ENCODE measurements at regions not wholly inside any gene's neighbourhood (a gene's known extent, or its start where the extent isn't known, plus 50 kb on each side); places are given as distances from the start of the nearest gene placed in this dataset.

GRCh38 chr16:61596655-61597054 is 439.6 kb downstream of the CDH8 start:
- no peak for DNase-seq

DNA sequence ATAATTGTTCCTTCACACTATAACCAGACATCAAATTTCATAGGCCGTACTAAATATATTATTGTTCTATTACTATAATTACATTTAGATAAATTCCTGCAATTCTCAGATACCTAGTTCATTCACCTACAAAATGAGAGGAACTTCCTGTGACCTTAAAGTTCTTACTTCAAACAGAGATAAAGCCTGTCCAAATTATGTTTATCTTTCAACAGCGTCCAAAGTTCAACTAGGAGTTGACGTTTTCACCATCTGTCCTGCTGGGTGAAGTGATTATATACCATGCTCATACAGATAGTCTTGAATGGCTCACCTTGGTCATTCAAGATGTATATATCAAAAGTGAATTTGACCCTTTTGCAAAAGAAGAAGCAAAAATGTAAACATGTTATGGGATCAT is 440.6 kb downstream of the CDH8 start:
- DNase-seq, result no peak

DNA sequence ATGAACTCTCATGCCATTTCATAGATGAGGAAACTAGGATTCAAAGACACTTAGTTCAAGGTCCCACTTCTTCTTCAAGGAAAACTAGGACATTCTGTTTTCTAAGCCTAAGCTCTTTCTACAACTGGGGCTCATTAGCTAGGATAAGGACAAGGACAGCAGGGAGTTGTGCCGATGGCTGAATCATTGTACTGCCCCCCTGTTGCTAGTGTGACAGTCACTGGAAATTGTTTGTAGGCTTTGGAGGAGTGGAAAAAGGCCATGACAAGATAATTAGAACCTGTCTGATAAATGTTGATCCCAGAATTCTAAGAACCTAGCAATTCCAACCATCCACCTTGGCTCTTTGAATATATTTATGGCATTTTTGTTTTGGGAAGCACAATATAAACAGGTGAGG is 445.7 kb downstream of the CDH8 start:
- DNase-seq, result no peak

- no peak for DNase-seq
Measured at GRCh38 chr16:61587526-61587925, 448.7 kb downstream of the CDH8 start.

DNA sequence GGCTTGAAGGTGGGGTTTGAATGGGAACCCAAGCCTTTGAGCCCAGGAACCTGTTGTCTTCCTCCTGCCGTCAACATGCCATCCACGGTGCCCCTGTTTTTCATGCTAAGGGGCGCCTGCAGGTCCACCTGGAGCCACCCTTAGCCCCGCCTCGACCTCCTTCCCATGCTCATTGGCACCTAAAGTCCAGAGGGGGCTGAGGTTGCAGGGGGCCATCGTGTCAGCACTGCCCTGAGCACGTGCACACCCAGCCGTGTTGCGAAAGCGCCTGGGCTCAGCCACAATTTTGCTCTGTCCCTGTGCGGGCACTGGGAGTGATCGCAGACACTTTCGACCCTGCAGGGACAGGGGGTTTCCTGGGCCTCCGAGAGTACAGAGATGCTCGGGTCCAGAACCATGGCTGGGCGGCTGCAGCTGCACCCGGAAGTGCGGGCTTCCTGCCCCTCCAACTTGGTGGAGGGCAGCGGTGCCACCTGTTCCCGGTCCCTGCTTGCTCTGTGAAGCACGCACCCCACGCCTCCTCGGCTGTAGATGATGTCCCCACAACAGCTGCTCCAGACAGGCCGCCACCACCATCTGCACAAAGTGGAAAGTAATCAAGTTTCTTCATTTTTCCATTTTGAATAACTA is 454.7 kb downstream of the CDH8 start:
- DNase-seq, result no peak

- DNase-seq, result no peak
Measured at GRCh38 chr16:61580579-61580978, 455.7 kb downstream of the CDH8 start.

GRCh38 chr16:61579195-61579594 is 457.0 kb downstream of the CDH8 start:
- no peak for DNase-seq

DNA sequence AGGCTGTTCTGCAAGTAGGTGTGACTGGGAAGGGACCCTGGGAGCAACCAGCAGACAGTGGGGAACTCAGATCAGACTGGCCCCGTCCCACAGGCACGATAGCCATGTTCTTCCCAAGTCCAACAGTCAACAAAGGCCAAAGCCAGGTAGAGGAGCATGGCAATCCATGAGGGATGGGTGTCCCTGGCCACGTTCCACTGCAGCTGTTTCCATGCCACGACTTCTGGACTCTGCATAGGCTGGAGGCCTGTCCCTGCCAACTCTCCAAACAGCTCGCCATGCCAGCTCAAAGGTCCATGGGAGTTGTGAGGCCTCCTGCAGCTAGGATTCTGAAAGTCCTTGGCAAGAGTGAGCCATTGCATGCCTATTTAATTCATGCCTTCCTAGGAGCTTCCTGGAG is 459.8 kb downstream of the CDH8 start:
- no peak for DNase-seq

- no peak for DNase-seq
Measured at GRCh38 chr16:61575617-61576016, 460.6 kb downstream of the CDH8 start.

GRCh38 chr16:61569028-61569427 is 467.2 kb downstream of the CDH8 start:
- no peak for DNase-seq

GRCh38 chr16:61564716-61565115 is 471.5 kb downstream of the CDH8 start:
- DNase-seq, result no peak

- no peak for DNase-seq
Measured at GRCh38 chr16:61555718-61556441, 480.4 kb downstream of the CDH8 start.

GRCh38 chr16:61549327-61549726 is 486.9 kb downstream of the CDH8 start:
- no peak for DNase-seq

GRCh38 chr16:61547626-61548025 is 488.6 kb downstream of the CDH8 start:
- no peak for DNase-seq

DNA sequence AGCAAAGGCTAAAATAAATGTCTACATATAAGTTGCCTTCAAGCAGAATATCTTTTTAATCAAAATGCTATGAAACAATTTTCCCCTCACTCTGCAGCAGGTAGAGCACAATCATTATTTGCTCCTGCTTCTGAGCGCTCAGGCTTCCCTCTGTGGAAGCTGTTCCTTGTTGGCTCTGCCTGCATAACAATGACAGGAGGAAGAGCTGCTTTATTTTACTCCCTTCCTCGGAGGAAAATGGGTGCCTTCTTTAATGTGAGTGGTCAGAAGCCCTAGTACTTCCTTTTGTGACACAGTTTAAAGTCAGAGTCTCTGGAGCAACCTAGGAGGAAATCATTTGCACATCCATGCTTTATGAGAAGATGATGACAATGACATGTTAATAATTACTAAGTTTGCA is 492.1 kb downstream of the CDH8 start:
- no peak for DNase-seq

DNA sequence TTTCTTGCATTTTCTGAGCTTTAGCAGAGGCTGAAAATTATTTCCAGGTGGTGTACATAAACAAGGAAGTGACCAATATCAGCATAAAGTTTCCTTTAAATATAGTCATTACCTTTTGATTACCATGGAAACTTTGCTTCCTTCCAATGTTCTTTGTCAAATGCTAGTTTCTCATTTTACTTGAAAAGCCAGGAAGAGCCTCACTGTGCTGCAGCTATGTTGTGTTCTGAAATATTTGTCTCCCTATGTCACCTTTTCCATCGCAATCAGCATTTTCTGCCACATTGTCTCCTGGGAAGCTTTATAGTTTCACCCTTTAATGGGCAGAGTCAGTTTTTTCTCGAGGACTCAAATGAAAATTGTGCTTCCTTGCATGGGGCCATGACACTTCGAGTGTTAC is 496.0 kb downstream of the CDH8 start:
- no peak for DNase-seq

DNA sequence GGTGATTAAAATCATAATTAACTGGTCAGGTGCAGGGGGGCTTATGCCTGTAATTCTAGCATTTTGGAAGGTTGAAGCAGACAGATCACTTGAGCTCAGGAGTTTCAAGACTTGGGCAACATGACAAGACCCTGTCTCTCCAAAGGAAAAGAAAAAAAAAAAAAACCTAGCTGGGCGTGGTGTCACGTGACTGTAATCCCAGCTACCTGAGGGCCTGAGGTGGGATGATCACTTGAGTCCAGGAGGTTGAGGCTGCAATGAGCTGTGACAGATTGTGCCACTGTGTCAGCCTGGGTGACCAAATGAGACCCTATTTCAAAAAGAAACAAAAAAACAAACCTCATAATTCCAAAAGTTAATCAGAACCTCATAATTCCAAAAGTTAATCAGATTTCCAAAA is 505.5 kb downstream of the CDH8 start:
- no peak for DNase-seq

- no peak for DNase-seq
Measured at GRCh38 chr16:61500851-61501250, 535.4 kb downstream of the CDH8 start.

- DNase-seq, result no peak
Measured at GRCh38 chr16:61480250-61480649, 556.0 kb downstream of the CDH8 start.

DNA sequence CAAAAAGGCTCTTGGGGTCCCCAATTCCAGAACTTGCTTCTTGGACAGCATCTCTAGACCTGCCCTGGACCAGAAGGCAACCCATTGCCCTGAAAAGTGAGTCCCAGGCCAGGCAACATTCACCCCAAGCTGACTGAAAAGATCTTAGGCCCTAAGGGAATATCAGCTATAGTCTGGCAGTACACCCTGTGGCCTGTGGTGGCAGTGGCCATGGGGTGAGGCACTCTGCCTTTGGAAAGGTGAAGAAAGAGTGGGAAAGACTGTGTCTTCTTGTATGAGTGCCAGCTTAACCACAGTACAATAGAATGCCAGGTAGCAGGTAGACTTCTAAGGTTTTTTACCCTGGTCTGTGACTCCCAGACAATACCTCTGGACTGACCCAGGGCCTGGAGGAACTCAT is 564.5 kb downstream of the CDH8 start:
- no peak for DNase-seq

DNA sequence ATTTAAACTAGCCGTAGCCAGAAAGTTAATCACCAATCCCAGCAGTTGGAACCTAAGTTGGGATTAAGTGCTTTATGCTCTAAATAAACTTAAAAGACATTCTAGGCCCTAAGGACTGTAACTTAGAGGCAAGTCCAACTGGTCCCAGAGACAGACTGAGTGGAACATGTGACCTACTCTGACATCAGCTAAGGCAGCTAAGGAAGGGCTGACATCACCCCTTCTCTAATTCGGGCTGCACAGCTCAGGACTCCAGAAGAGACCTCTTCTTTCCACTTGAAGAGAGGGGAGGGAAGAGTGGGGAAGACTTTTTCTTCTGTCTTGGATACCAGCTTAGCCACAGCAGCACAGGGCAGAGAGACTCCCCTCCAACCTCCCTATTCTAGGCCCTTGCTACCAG is 565.2 kb downstream of the CDH8 start:
- DNase-seq, result no peak

- no peak for DNase-seq
Measured at GRCh38 chr16:61465285-61465684, 571.0 kb downstream of the CDH8 start.

- DNase-seq, result no peak
Measured at GRCh38 chr16:61460020-61460419, 576.2 kb downstream of the CDH8 start.

DNA sequence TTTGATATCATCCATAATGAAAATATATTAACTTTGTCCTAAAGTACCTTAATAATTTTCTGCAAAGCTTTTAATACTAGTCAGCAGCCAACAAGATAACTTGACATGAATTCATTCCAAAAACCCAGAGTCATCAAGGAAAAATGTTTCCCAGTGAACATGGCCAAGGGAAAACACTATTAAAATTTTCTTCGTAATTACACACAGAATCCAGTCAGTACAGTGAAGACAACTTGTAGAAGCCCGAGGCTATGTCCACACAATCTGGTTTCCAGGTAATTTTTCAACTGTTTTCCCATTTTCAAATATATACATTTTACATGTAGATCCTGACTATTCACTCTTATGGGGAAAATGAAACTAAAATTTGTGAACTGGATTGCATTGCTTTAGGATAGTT is 600.9 kb downstream of the CDH8 start:
- no peak for DNase-seq
